Daoy (cell line): ENCODE measurements at regions not wholly inside any gene's neighbourhood (a gene's known extent, or its start where the extent isn't known, plus 50 kb on each side); places are given as distances from the start of the nearest gene placed in this dataset.
A peak's percentile ranks its signal among the peaks of the same experiment; 100 is the strongest.

Source experiments
- DNase-seq: peaks from one replicate; pipeline ENCODE4 v3.0.0-alpha.2; 2015; ENCODE audit warnings: low read depth

DNA sequence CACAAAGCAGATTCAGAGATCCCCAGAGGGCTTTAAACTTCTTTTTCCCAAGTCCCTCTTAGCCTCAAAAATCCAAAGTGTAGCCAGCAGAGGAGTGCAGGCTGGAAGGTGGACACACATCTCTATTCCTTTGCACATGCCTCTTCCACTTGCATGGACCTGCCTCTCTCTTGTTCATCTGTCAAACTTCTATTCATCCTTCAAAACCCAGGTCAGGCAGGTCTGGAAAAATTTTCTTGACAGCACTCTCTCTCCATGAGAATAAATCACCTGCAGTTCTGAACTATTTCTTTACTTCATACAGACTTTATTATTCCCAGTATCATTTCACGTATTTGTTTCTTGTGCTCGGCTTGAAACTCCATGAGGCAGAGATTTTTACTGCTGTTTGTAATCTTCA is 127.5 kb downstream of the SS18 start:
- no peak for DNase-seq

DNA sequence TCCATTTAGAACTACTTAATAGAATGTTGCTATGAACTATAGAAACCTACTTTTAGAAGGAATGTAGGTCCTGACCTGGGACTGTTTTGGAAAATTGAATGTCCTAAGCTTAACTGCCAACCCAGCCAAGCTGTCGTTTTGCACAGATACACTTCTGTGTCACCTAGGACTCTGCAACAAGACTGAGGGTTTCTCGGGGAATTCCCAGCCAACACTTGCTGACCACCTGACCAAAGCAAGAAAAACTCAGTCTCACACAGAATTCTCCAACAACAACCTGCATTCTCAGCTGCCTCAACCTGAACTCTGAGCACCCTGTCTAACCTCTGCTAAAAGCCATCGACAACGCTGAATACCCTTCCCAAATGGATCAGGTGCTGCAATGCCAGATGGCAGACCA is 128.2 kb downstream of the SS18 start:
- no peak for DNase-seq

DNA sequence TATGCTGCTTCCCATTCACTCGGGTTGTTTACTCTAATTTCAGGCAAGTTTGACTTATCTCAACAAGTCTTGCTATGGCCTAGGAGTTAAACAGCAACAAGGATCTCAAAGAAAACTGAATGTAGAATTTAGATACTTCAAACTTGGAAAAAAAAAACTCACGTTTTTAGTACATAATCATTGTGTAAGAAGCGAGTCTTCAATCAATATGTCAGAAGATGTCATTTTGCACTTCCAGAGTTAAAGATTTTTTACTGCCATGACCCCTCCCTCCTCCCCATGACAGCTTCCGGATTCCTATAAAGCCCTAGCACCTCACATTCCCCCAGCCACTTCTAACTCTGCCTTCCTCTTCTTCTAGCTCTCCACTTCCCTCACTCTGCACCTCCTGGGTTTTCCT is 133.4 kb downstream of the SS18 start:
- no peak for DNase-seq

DNA sequence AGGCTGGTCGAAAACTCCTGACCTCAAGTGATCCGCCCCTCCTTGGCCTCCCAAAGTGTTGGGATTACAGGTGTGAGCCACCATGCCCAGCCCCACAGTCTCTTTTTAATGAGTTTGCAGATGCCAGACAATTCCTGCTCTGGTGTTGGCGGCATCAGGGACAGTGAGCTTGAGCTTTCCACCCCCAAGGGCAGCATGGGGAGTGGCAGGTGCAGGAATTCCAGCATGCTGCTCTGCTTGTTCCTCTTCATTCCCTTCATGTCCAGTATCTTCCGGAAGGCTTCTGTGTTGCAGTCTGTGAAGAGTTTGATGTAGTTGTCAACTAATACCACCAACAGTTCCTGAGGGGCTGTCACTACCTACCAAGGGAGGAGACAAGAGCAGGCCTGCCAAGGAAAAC is 137.3 kb downstream of the SS18 start:
- no peak for DNase-seq

DNA sequence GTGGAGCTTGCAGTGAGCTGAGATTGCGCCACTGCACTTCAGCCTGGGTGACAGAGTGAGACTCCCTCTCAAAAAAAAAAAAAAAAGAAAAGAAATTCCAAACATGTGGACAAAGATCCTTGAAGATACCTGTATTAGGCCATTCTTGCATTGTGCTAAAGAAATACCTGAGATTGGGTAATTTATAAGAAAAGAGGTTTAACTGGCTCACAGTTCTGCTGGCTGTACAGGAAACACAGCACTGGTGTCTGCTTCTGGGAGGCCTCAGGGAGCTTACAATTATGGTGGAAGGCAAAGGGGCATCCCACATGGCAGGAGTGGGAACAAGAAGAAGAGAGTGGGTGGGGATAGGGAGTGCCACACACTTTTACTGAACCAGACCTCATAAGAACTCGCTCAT is 140.1 kb downstream of the SS18 start:
- DNase-seq: no peak

DNA sequence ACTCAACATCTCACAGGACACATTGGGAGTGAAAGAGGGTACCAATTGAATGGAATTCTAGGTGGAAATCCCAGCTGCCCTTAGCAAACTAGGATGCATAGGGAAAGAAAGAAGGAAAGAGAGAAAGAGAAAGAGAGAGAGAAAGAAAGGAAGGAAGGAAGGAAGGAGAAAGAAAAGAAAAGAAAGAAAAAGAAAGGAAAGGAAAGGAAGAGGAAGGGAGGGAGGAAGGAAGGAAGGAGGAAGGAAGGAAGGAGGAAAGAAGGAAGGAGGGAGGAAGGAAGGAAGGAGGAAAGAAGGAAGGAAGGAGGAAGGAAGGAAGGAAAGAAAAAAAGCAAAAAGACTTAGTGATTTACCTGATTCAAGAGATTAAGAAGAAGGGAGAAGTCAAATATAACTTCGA is 143.9 kb downstream of the SS18 start:
- no peak for DNase-seq

DNA sequence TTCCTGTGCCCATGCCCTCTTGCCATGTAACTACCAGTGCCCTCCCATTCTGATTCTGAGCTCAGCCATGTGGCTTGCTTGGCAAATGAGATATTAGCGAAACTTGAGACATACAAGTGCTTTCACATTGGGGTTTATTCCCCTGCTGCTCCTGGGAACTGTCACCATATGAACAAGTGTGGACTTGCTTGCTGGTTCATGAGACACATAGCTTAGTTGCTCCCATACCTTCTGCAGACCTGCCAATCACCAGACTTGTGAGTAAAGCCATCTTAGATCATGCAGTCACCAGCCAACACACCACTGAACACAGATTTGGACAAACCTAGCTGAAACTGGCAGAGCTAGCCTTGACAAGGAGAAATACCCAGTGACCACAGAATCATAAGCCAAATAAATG is 155.1 kb downstream of the SS18 start:
- no peak for DNase-seq

DNA sequence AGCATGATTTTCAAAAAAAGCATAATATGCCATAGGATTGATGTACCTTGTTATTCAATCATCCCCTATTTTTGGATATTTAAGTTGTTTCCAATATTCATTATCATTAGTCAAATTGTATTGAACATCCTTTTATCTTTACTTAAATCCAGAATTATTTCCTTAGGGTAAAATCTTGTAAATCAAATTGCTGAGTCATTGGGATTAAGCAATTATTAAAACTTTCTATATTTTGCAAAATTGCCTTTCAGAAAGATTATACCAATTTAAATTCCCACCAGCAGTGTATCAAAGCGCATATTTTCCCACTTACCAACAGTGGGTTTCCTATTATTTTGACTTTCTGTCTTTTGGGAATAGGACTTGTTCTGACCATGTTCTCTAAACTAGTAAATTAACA is 159.3 kb downstream of the SS18 start:
- DNase-seq: no peak

DNA sequence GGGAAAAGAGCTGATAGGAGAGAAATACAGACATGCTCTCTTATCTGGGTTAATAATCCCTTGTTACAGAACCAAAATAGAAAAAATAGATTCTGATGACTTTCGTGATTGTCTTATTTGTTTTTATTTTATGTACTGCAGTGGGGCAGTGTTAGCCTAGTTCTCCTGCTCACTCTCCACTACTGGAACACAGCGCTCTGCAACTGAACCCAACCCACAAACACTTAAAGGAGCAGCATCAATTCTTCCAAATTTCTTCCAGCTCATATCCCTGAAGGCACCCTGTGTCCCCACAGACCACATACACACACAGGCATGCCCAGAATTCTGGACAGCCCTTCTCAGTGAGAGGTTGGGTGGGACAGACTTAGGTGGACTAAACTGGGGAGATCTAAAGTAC is 160.6 kb downstream of the SS18 start:
- no peak for DNase-seq

DNA sequence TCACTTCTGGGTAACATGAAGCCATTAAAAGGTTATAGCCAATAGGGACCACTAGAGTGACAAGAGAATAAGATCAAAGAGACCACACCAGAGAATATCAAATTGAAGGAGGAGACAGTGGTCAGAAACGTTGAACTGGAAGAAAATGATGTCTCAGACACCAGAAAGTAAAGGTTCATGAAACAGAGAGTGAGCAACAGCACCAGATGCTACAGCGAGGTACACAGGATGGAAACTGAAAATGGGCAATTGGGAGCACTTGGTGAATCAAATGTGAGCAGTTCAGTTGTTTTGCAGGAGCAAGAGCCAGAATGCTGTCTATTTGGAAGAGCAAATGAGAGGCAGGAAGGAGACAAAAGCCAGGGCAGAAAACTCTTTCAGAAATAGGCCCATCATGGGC is 162.6 kb downstream of the SS18 start:
- DNase-seq: no peak

DNA sequence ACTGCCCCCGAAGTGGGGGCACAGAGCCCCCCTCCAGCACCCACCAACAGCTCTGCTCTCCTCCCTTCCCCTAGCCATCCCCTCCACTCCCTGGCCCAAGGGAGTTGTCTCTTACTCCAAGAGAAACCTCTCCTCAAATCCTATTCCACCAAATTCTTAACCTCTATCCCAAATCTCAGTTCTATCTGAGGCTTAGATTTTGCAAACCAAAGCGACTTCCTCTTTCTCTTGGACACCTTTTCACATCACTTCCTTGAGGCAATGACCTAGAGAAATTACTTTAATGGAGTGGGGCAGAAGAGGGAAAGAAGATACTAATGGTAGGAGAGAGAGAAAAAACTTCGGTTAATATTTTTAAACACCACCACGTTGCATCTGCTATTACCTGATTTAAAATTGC is 167.2 kb downstream of the SS18 start:
- DNase-seq: no peak

DNA sequence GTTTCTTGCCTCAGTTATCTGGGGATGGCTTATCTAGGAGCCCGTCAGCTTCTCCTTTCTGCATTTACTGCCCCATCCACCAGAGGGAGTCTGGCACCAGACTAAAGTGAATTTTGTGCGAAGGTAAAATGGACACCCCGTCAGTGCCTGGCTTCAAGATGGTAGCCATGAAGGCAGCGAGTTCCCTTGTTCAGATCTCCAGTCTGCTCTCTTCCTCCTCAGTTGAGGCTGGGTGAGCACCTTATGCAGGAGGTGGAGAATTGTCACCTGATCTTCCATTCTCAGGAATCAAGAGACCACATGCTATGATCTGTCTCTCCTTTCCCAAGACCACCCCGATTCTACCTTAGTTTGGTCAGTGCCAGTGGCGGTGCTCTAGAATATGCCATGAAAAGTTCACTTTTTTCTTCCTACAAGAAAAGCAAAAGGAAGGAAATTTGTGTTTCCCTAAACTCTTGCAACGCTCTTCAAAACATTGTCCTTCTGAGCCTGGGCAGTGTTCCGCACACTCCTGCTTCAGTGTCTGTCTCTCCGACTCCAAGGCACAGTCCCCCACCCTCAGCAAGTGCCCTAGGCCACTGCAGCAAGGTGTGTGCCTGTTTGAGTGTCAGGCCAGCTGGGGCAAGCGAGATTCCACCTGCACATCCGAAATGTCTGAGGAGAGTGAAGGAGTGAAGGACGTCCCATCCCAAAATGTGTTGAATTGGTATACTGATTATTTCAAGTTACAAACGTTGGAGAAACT is 168.6 kb downstream of the SS18 start:
- DNase-seq: peak; percentile 55

DNA sequence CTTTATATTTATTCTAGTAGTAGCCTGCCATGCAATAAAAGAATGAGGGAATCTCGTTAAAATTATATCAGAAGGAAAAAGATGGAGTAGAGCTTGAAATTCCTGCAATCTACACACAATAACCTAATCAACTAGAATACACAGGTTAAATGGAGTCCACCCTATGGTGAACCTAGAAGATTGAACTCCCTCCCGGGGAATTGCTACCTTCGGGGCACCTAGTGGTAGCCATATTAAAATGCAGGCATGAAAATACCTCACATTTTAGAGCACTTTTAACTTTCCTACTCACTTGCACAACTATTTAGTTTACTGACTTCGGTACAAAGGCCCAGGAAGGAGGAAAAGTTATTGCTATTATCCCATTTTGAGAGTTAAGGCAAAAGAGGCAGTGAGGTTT is 174.5 kb downstream of the SS18 start:
- DNase-seq: no peak

DNA sequence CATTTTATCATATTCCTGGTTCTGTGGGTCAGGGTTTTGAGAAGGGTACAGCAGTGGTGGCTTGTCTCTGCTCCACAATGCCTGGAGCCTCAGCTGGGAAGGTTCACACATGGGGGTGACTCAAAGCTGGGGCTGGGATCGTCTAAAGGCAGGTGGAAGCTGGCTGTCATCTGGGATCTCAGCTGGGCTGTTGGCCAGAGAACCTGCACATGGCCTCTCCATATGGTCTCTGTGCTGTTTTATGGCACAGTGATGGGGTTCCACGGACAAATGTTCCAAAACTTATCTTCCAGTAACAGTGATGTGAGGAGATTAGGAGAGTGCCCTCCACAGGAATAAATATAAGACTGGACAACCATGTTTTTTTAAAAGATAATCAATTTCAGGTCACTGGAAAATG is 191.4 kb downstream of the SS18 start:
- no peak for DNase-seq

DNA sequence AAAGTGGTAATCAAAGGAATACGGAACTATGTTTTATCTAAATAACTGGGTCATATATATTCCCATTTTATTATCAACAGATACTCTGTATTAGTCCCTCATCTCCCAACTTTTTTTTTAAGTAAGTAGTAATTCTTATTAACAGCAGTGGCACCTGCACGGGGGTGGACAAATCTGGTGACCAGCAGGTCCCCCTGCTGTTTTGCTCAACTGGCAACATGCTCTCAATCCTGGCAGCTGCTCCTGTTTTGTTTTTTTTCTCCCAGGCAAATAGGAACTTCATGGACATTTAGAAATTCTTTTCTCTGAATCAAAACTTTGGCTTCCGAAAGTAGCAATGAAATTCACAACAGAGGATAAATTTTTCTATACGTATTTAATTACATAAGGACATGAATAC is 193.5 kb downstream of the SS18 start:
- no peak for DNase-seq

DNA sequence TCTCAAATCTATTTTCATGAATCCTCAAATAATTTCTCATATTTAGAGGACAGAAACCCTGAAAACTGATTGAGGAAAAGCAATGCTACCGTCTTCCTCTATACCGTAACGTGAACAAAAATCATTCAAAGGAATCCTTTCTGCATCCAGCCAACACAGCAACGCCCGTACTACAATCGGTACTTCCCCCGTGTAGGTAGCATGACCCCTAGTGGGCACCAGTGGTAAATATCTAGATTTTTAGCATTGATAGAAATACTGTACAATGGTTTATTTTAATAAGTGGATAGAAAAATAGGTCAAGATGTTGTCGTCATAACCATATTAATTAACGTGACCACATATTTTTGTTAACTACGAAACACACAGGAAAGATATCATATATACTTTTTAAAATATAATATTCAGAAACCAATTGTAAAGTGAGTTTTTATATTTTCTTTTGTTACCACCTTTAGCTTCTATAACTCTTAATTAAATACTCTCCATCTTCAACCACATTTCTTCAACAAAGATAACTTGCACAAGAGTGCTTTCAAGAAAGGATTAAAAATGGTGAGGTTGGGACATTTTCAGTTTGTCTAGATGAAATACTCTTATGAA is 194.1 kb downstream of the SS18 start:
- DNase-seq: peak; percentile 19

DNA sequence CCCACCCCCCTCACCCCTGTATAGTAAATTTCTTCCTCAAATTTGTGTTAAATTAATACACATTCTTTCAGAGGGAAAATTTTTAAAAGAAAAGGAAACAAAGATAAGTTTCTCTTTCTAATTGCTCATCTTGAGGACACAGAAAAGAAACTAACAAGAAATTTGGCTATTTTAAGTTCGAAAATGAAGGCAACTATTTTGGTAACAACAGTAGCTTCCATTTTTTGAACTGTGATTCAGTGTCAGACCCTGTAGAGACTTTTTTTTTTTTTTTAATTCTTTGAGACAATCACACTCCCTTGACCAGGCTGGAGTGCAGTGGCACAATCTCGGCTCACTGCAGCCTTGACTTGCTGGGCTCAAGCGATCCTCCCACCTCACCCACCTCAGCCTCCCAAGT is 194.9 kb downstream of the SS18 start:
- no peak for DNase-seq

DNA sequence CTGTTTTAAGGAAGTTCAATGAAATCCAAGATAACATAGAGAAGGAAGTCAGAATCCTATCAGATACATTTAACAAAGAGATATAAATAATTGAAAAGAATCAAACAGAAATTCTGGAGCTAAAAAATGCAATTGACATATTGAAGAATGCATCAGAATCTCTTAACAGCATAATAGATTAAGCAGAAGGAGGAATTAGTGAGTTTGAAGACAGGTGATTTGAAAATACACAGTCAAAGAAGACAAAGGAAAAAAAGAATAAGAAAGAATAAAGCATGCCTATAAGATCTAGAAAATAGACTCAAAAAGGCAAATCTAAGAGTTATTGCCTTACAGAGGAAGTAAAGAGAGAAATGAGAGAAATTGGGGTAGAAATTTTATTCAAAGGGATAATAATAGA is 204.1 kb downstream of the SS18 start:
- DNase-seq: no peak

DNA sequence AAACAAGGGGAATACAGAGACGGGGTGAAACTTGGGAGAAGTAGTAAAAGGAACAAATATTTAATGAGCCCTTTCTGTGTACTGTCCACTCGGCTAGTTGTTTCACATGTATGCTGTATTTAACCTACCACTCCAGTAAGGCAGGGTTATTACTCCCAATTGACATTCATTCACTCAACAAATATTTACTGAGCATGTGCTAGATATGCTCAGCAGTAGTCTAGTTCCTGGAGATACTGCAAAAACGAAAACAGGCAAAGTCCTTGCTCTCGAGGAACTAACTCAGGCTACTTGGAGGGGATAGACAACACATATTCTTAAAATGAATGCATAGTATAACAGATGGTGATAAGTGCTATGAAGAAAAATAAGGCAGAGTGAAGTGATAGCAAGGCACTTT is 207.3 kb downstream of the SS18 start:
- no peak for DNase-seq

DNA sequence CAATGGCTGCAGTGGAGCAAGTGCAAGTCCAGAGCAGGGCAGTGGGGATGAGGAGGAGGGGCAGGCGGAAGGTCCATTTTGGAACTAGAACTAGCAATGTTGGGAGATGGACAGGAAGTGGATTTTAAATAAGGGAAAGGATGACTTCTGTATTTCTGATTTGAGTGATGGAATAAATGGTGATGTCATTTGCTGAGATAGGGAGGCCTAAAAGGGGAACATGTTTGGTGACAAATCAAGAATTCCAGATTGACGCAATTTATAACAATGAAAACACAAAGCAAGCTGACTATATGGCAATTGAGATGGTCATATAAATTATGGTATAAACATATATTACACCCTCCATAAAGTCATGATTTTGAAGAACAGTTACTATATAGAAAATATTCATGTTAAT is 209.3 kb downstream of the SS18 start:
- no peak for DNase-seq

DNA sequence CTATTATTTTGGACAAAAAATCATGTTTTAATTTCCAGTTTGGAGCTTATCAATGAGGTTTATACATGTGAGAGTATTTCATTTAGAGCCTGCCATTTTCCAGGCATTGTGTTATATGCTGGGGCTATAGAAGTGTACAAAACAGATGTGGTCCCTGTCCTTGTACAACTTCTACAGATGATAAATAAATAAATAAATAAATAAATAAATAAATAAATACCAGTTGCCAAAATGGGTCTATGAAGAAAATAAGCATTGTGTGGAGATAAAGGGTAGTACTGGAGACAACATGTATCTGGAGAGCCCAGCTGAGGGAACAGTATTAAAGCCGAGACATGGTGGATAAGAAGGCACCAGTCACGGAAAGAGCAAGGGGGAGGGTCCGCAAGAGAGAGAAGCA is 210.0 kb downstream of the SS18 start:
- no peak for DNase-seq

DNA sequence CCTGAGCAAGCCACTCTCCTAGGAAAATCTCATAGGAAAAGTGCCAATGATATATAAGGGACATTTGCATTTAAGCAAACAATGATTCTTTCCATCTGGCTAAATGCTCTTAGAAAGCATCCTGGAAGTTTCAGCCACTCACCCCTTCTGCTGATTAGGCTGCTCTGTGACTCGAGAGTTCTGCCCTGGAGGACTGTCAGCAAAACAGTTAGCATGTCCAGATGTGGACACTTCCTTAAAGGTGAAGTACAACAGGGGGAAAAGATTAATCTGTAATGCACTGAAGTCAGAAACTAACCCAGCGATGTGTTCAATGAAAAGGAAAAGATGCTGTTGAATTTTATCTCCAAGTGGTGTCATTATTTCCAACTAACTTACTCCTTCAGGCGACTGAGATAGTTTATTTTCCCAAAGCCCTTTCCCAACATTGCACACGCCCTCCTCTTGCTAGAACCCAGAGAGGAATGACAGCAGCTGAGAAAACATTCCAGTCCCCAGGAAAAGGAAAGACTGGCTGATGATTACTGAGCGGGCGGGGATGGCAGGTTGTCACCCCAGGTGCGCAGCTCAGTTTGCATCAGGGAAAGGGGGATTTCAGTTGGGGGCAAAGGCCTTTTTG is 214.0 kb downstream of the SS18 start:
- no peak for DNase-seq

DNA sequence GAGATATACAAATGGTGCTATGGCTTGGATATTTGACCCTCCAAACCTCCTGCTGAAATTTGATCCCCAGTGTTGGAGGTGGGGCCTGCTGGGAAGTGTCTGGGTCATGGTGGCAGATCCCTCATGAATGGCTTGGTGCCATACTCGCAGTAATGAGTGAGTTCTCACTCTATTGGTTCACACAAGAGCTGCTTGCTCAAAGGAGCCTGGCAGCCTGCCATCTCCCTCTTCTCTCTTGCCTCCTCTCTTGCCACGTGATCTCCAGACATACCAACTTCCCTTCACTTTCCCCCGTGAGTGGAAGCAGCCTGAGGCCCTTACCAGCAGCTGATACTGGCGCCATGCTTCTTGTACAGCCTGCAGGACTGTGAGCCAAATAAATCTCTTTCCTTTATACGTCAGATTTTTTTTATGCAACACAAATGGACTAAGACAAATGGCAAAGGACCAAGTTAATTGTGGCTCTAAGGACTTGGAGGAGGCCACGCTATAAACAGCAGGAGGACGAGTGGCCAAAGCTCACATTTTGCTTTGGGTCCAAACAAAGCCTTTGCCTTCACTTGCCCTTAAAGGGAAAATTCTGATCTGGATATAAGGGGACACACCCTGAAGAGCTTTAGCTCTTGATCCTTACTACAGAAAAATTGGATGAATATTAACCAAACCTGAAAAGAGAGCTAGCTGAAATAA is 214.7 kb downstream of the SS18 start:
- peak; percentile 12 for DNase-seq
